ENCODE measurements at regions not wholly inside any gene's neighbourhood (a gene's known extent, or its start where the extent isn't known, plus 50 kb on each side); places are given as distances from the start of the nearest gene placed in this dataset.

DNA sequence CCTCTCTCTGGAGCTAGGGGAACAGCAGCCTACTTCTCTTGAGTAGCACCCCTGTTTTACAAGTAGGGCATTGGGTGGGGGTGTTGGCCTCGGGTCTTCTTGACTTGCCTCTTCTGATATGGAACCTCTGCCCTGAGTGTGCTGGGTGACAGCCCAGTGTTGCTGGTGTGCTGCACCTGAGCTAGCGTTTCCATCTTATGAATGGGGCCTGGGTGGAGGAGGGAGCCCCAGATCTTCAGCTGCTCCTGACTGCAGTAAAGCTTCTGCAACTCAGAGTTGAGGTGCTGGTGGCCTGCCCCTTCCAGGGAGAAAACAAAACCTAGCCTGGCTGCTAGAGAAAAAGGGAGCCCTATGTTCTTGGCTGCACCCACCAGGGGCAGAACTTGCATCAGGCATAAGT is 202.5 kb upstream of the SHH start:
- TF ChIP-seq, protein P1, sequence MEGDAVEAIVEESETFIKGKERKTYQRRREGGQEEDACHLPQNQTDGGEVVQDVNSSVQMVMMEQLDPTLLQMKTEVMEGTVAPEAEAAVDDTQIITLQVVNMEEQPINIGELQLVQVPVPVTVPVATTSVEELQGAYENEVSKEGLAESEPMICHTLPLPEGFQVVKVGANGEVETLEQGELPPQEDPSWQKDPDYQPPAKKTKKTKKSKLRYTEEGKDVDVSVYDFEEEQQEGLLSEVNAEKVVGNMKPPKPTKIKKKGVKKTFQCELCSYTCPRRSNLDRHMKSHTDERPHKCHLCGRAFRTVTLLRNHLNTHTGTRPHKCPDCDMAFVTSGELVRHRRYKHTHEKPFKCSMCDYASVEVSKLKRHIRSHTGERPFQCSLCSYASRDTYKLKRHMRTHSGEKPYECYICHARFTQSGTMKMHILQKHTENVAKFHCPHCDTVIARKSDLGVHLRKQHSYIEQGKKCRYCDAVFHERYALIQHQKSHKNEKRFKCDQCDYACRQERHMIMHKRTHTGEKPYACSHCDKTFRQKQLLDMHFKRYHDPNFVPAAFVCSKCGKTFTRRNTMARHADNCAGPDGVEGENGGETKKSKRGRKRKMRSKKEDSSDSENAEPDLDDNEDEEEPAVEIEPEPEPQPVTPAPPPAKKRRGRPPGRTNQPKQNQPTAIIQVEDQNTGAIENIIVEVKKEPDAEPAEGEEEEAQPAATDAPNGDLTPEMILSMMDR (IDR thresholded peaks at IDR 0.05; ENCODE audit: poor library complexity), result no peak
- TF ChIP-seq EZH2 (IDR thresholded peaks at IDR 0.05; ENCODE audit: borderline replicate concordance), result no peak
- TF ChIP-seq EZH2phosphoT487 (IDR thresholded peaks at IDR 0.05; ENCODE audit: low read depth, severe bottlenecking, unreplicated experiment), result no peak

Data from hepatocyte (in vitro differentiated cells).